ENCODE measurements at regions not wholly inside any gene's neighbourhood (a gene's known extent, or its start where the extent isn't known, plus 50 kb on each side); places are given as distances from the start of the nearest gene placed in this dataset.
"Not testable (repeated sequence)": the region's sequence is repeated elsewhere in the genome, so short reads cannot be mapped to it uniquely, and the experiment has no call there.

GRCh38 chr6:29227235-29227634 is 56.5 kb downstream of the OR2J2 start:
- Mint-ChIP-seq H3K36me3 (ENCODE audit: low read depth) (no peaks in the 10 kb centered on the region), H3K4me1 (no peaks in the 10 kb centered on the region), H3K9me3 (ENCODE audit: low read depth) (no peaks in the 10 kb centered on the region), H3K4me3 (no peak overlapping the region), H3K27me3 (peaks cover 36% of the 10 kb centered on the region), H3K27ac (no peak overlapping the region)
- ATAC-seq: no peak
- intact Hi-C loops (cut with DNase I, micrococcal nuclease): no loop called here
- ChIA-PET CTCF (no interaction called here), POLR2A (no interaction called here)
- DNase-seq: no peak

GRCh38 chr6:29230666-29231065 is 60.0 kb downstream of the OR2J2 start:
- DNase-seq: no peak
- H3K27ac Mint-ChIP-seq: no peak overlapping the region
- no peak for ATAC-seq
- intact Hi-C loops (cut with DNase I, micrococcal nuclease): no loop called here
- H3K36me3 Mint-ChIP-seq (ENCODE audit: low read depth): no peaks in the 10 kb centered on the region
- no peak overlapping the region for H3K4me3 Mint-ChIP-seq
- CTCF ChIA-PET: no interaction called here
- peaks cover 29% of the 10 kb centered on the region for H3K27me3 Mint-ChIP-seq
- H3K9me3 Mint-ChIP-seq (ENCODE audit: low read depth): no peaks in the 10 kb centered on the region
- POLR2A ChIA-PET: no interaction called here
- H3K4me1 Mint-ChIP-seq: no peaks in the 10 kb centered on the region

GRCh38 chr6:29232725-29233124 is 62.0 kb downstream of the OR2J2 start:
- intact Hi-C loops (cut with DNase I, micrococcal nuclease): no loop called here
- Mint-ChIP-seq H3K36me3 (ENCODE audit: low read depth) (no peaks in the 10 kb centered on the region), H3K27ac (no peak overlapping the region), H3K27me3 (peaks cover 14% of the 10 kb centered on the region), H3K4me1 (peaks cover 2% of the 10 kb centered on the region), H3K4me3 (no peak overlapping the region), H3K9me3 (ENCODE audit: low read depth) (no peaks in the 10 kb centered on the region)
- no peak for DNase-seq
- no peak for ATAC-seq
- CTCF ChIA-PET: no interaction called here
- POLR2A ChIA-PET: no interaction called here

GRCh38 chr6:29236060-29236459 is 65.4 kb downstream of the OR2J2 start:
- intact Hi-C loops (cut with DNase I, micrococcal nuclease): no loop called here
- peaks cover 2% of the 10 kb centered on the region for H3K4me1 Mint-ChIP-seq
- H3K4me3 Mint-ChIP-seq: no peak overlapping the region
- H3K36me3 Mint-ChIP-seq (ENCODE audit: low read depth): no peaks in the 10 kb centered on the region
- H3K9me3 Mint-ChIP-seq (ENCODE audit: low read depth): peaks cover 3% of the 10 kb centered on the region
- DNase-seq (no peak), ATAC-seq (no peak)
- H3K27me3 Mint-ChIP-seq: peaks cover 21% of the 10 kb centered on the region
- POLR2A ChIA-PET: interaction anchor here (0.7 kb wide), 1 partner anchor 45 kb away, joined by 4 read pairs; no protein-coding TSS in a partner anchor
- CTCF ChIA-PET: no interaction called here
- H3K27ac Mint-ChIP-seq: no peak overlapping the region

GRCh38 chr6:29236634-29237033 is 64.9 kb upstream of the OR14J1 start:
- H3K9me3 Mint-ChIP-seq (ENCODE audit: low read depth): peaks cover 3% of the 10 kb centered on the region
- no peak overlapping the region for H3K27ac Mint-ChIP-seq
- CTCF ChIA-PET: interaction anchor here (0.6 kb wide), 1 partner anchor 11 kb away, joined by 4 read pairs; no protein-coding TSS in a partner anchor
- peaks cover 2% of the 10 kb centered on the region for H3K4me1 Mint-ChIP-seq
- H3K27me3 Mint-ChIP-seq: peaks cover 23% of the 10 kb centered on the region
- ATAC-seq (no peak), DNase-seq (no peak)
- no peaks in the 10 kb centered on the region for H3K36me3 Mint-ChIP-seq (ENCODE audit: low read depth)
- no peak overlapping the region for H3K4me3 Mint-ChIP-seq
- POLR2A ChIA-PET: no interaction called here
- intact Hi-C loops (cut with DNase I, micrococcal nuclease): no loop called here

- H3K27me3 Mint-ChIP-seq: peaks cover 41% of the 10 kb centered on the region
- ATAC-seq; H3K4me3 Mint-ChIP-seq; H3K36me3 Mint-ChIP-seq (ENCODE audit: low read depth); DNase-seq; POLR2A ChIA-PET; H3K4me1 Mint-ChIP-seq; H3K27ac Mint-ChIP-seq; CTCF ChIA-PET: not testable (repeated sequence)
- intact Hi-C loops (cut with DNase I, micrococcal nuclease): loop anchor here in 1 of 2 experiments (10.0 kb wide), 1 partner anchor 62 kb away; the partner anchor contains the start of gene OR14J1
- peaks cover 24% of the 10 kb centered on the region for H3K9me3 Mint-ChIP-seq (ENCODE audit: low read depth)
Observed at GRCh38 chr6:29243044-29243443, 58.5 kb upstream of the OR14J1 start.
